AG09319 (cell line): ENCODE measurements at regions not wholly inside any gene's neighbourhood (a gene's known extent, or its start where the extent isn't known, plus 50 kb on each side); places are given as distances from the start of the nearest gene placed in this dataset.

Source experiments
- DNase-seq: peaks from one replicate; pipeline ENCODE4 v3.0.0-alpha.2; 2010; ENCODE audit warnings: low read depth; ENCODE audit errors: extremely low read depth
- TF ChIP-seq, protein P1 (sequence below): IDR thresholded peaks from 2 replicates; pipeline ENCODE4 v1.5.1; 2011; ENCODE audit warnings: low read depth, mild to moderate bottlenecking, inconsistent platforms, low read length, moderate library complexity

DNA sequence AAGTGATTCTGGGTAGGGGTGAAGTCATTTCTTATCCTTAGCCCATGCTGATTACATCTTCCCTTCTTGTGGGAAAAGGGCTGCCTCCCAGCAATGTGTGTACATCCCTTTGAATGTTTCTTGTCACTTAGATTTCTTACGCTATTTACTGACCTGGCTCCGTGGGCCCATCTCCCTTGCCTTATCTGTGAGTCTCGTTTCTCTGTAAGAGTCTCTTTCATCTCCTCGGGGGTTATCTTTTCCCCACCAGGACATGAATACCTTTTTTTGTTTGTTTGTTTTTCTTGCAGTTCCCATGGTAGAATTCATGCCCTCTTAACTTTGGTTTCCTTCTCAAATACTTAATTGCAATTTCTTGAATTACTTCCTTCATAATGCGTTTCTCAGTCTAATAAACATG, 107.7 kb downstream of the BAMBI start:
- DNase-seq = no peak
- TF ChIP-seq, protein P1, sequence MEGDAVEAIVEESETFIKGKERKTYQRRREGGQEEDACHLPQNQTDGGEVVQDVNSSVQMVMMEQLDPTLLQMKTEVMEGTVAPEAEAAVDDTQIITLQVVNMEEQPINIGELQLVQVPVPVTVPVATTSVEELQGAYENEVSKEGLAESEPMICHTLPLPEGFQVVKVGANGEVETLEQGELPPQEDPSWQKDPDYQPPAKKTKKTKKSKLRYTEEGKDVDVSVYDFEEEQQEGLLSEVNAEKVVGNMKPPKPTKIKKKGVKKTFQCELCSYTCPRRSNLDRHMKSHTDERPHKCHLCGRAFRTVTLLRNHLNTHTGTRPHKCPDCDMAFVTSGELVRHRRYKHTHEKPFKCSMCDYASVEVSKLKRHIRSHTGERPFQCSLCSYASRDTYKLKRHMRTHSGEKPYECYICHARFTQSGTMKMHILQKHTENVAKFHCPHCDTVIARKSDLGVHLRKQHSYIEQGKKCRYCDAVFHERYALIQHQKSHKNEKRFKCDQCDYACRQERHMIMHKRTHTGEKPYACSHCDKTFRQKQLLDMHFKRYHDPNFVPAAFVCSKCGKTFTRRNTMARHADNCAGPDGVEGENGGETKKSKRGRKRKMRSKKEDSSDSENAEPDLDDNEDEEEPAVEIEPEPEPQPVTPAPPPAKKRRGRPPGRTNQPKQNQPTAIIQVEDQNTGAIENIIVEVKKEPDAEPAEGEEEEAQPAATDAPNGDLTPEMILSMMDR = no peak

DNA sequence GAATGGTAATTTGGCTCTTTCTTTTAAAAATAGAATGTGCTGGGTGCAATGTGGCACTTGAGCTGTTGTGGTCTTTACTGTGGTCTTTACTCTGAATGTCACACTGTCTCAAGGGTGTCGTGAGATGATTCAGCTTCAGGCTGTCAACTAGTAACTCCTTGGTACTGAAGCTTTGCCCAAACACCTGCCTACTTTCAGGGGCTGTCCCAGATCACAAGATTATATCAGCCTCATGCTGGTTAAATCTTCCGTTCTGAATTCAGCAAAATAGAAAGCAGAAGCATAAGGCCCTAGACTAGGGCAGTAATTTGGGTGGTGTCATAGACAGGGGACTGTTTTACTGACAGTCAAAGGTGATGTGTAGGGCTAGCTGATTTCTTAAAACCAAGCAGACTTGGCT, 110.9 kb downstream of the BAMBI start:
- TF ChIP-seq, protein P1 = no peak
- DNase-seq = no peak

DNA sequence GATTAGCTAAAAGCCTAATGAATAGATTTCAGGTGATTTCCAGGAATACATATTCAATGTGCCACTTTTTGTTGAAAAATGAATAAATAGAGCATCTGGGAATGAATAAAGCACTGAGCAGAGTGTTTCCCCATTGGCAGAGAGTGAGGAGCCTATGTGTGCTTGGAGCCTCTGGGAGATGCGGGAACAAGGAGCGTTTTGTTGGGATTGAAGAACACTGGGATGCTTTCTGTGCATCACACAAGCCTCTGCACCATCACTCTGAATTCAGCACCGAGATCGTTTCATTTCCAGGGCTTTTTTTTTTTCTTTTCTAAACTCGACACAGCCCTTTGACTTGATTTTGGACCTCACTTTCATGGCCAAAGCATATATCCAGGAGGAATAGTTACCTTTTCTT, 111.4 kb downstream of the BAMBI start:
- TF ChIP-seq, protein P1 = no peak
- DNase-seq = no peak

DNA sequence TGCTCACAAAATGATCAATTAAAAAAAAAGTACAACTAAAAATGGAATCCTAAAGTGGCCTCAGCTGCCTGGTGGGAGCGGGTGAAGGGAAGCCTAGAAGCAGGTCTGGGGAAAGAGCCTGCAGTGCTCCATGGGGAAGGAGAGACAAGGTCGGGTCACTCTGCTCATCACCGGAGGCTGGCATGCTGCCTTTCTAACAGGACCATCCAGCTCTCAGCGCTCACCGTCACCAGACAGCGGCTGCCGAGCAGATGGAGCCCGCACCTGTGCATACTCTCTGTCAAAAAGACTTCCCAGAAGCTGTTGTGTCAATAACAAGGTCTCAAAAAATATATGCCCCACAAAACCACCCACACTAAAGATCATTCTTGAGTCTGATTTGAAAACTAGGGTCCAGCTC, 112.8 kb downstream of the BAMBI start:
- TF ChIP-seq, protein P1 = no peak

DNA sequence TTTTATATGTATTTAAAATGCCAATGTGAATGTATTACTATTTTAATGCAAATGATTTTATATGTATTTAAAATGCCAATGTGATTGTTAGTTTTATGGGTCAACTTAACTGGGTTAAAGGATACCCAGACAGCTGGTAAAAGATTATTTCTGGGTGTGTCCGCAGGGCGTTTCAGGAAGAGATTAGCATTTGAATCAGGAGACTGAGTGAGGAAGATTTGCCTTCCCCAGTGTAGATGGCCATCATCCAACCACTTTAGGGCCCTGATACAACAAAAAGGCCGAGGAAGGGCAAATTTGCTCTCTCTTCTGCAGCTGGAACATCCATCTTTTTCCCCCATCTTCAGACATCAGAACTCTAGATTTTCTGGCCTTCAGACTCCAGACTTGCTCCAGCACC, 116.2 kb downstream of the BAMBI start:
- DNase-seq = no peak
- TF ChIP-seq, protein P1 = no peak

More for the DNA sequence above, 112.8 kb downstream of the BAMBI start:
- no peak for DNase-seq

DNA sequence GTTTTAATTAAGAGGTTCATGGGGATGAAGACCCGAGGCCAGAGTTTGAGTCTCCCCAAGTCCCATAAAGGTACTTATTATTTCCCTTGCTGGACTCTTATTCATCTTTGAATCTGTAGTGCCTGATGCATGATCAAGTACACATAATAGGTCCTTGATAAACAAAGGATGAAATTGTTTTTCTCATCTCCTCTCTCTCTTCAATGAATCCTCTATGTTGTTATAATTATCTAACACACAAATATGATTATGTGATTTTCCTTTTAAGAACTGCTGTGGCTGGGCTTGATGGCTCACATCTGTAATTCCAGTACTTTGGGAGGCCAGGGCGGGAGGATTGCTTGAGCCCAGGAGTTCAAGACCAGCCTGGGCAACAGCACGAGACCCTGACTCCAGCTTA, 117.7 kb downstream of the BAMBI start:
- TF ChIP-seq, protein P1 = no peak
- DNase-seq = no peak

DNA sequence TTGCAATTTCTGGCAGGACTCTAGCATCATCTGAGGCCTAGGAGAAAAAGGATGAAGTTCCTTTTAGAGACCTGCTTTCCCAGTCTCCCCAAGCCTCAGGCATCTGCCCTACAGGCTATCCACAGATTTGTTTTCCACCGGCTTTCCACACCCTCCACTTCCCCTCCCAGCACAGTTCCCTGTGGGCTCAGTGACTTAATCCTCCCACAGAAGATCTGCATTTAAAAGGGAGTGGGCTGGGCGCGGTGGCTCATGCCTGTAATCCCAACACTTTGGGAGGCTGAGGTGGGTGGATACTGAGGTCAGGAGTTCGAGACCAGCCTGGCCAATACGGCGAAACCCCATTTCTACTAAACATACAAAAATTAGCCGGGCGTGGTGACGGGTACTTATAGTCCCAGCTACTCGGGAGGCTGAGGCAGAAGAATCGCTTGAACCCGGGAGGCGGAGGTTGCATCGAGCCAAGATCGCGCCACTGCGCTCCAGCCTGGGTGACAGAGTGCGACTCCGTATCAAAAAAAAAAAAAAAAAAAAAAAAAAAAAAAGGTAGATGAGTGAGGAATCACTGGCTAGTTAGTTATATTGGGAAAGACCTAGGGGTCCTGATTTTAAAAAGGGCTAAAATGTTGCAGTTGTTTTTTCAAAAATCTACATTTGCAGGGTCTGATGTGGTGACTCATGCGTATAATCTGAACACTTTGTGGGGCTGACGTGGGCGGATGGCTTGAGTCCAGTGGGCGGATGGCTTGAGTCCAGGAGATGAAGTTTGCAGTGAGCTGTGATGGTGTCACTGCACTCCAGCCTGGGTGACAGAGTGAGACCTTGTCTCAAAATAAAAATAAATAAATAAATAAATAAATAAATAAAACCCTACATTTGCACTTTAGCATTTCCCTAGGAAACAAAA, 119.5 kb downstream of the BAMBI start:
- no peak for DNase-seq
- TF ChIP-seq, protein P1 = no peak
